GM21723 (cell line): ENCODE measurements at regions not wholly inside any gene's neighbourhood (a gene's known extent, or its start where the extent isn't known, plus 50 kb on each side); places are given as distances from the start of the nearest gene placed in this dataset.

Experiments
- ATAC-seq: cut with Tn5 transposase; IDR thresholded peaks from one replicate; pipeline ENCODE4 v1.9.1; 2021; ENCODE audit warnings: mild to moderate bottlenecking, moderate library complexity; ENCODE audit not compliant: unreplicated experiment

GRCh38 chr1:69201716-69202115 is 366.0 kb upstream of the LRRC7 start:
- ATAC-seq, result no peak

- no peak for ATAC-seq
Measured at GRCh38 chr1:69203166-69203565, 364.6 kb upstream of the LRRC7 start.

- no peak for ATAC-seq
Measured at GRCh38 chr1:69213644-69214043, 354.1 kb upstream of the LRRC7 start.

GRCh38 chr1:69215883-69216282 is 351.8 kb upstream of the LRRC7 start:
- ATAC-seq, result no peak

- ATAC-seq, result no peak
Measured at GRCh38 chr1:69220672-69221071, 347.1 kb upstream of the LRRC7 start.

GRCh38 chr1:69221524-69221923 is 346.2 kb upstream of the LRRC7 start:
- ATAC-seq, result no peak

- ATAC-seq, result no peak
Measured at GRCh38 chr1:69223156-69223555, 344.6 kb upstream of the LRRC7 start.

- no peak for ATAC-seq
Measured at GRCh38 chr1:69228501-69228900, 339.2 kb upstream of the LRRC7 start.

- no peak for ATAC-seq
Measured at GRCh38 chr1:69230208-69230607, 337.5 kb upstream of the LRRC7 start.

GRCh38 chr1:69233463-69233862 is 334.3 kb upstream of the LRRC7 start:
- ATAC-seq, result no peak

GRCh38 chr1:69244211-69244610 is 323.5 kb upstream of the LRRC7 start:
- ATAC-seq, result no peak

- ATAC-seq, result no peak
Measured at GRCh38 chr1:69246109-69246508, 321.6 kb upstream of the LRRC7 start.

GRCh38 chr1:69246710-69247109 is 321.0 kb upstream of the LRRC7 start:
- no peak for ATAC-seq

GRCh38 chr1:69252696-69253095 is 315.0 kb upstream of the LRRC7 start:
- ATAC-seq, result no peak

GRCh38 chr1:69256036-69256435 is 311.7 kb upstream of the LRRC7 start:
- ATAC-seq, result no peak

GRCh38 chr1:69258842-69259241 is 308.9 kb upstream of the LRRC7 start:
- no peak for ATAC-seq

- no peak for ATAC-seq
Measured at GRCh38 chr1:69263921-69264391, 303.8 kb upstream of the LRRC7 start.

GRCh38 chr1:69269491-69269890 is 298.2 kb upstream of the LRRC7 start:
- ATAC-seq, result no peak

- ATAC-seq, result no peak
Measured at GRCh38 chr1:69271587-69272125, 296.1 kb upstream of the LRRC7 start.

- no peak for ATAC-seq
Measured at GRCh38 chr1:69272684-69273083, 295.0 kb upstream of the LRRC7 start.

- ATAC-seq, result no peak
Measured at GRCh38 chr1:69278923-69279322, 288.8 kb upstream of the LRRC7 start.

GRCh38 chr1:69283516-69283915 is 284.2 kb upstream of the LRRC7 start:
- ATAC-seq, result no peak

GRCh38 chr1:69284508-69284907 is 283.2 kb upstream of the LRRC7 start:
- ATAC-seq, result no peak
